B cell (primary cell): ENCODE measurements at regions not wholly inside any gene's neighbourhood (a gene's known extent, or its start where the extent isn't known, plus 50 kb on each side); places are given as distances from the start of the nearest gene placed in this dataset.

Experiments
- ATAC-seq: fragments of 200-7000 bp; cut with Tn5 transposase; one replicate; pipeline ENCODE4 v1.10.0; 2021; ENCODE audit warnings: low read depth, mild to moderate bottlenecking, moderate number of reproducible peaks, moderate library complexity
- CTCF ChIA-PET: fragments of 350-600 bp; sonication (Branson Sonifier 250); formaldehyde crosslinking; loops from one replicate; lab custom pipeline; 2021; ENCODE audit warnings: antibody characterized with exemption, inconsistent platforms; lab: Charles Lee
- POLR2A ChIA-PET: fragments of 350-600 bp; sonication (Branson Sonifier 250); formaldehyde crosslinking; loops from one replicate; lab custom pipeline; 2021; ENCODE audit warnings: antibody characterized with exemption; lab: Charles Lee
- DNase-seq: peaks from one replicate; pipeline ENCODE4 v3.0.0; 2013
- H2AFZ ChIP-seq: 2 replicates; pipeline ENCODE4 v1.6.1; 2012; ENCODE audit warnings: mild to moderate bottlenecking, low read depth, low read length; ENCODE audit not compliant: insufficient read depth, poor library complexity, severe bottlenecking
- H3K27ac ChIP-seq, 2 donors: 1 replicate in 1 of 2; 2 replicates in 1 of 2; pipeline ENCODE4 v1.5.1; 2012 to 2013; ENCODE audit warnings: low read length in 2 of 2, mild to moderate bottlenecking in 2 of 2, moderate library complexity in 1 of 2
- H3K27me3 ChIP-seq, 4 experiments: fragments of 200-600 bp in 1 of 4; sonication (generic) in 1 of 4; replicated peaks in 1 of 4; 1 replicate in 2 of 4; 2 replicates in 2 of 4; pipeline versions ENCODE4 v1.6.1 to v1.7.0; 2013 to 2016; ENCODE audit warnings: low read length in 3 of 4, mild to moderate bottlenecking in 2 of 4, mixed read lengths in 1 of 4, moderate library complexity in 1 of 4; ENCODE audit not compliant: insufficient read depth in 4 of 4, control insufficient read depth in 3 of 4; ENCODE audit errors: control extremely low read depth in 1 of 4
- H3K36me3 ChIP-seq, 2 experiments: replicated peaks in 1 of 2; 1 replicate in 1 of 2; 2 replicates in 1 of 2; pipeline versions ENCODE4 v1.6.1 to v1.7.1; 2013; ENCODE audit warnings: low read length in 1 of 2; ENCODE audit not compliant: insufficient read depth in 2 of 2, control insufficient read depth in 1 of 2; ENCODE audit errors: control extremely low read depth in 1 of 2, extremely low read depth in 1 of 2
- H3K4me1 ChIP-seq, 2 donors: fragments of 200-600 bp in 1 of 2; sonication (generic) in 1 of 2; 1 replicate in 1 of 2; 2 replicates in 1 of 2; pipeline versions ENCODE4 v1.5.1 to v1.6.1; 2013 to 2017; ENCODE audit warnings: low read length in 2 of 2; ENCODE audit not compliant: control insufficient read depth in 2 of 2, insufficient read depth in 2 of 2
- H3K4me2 ChIP-seq: replicated peaks from 2 replicates; pipeline ENCODE3; 2012; ENCODE audit warnings: mild to moderate bottlenecking, low read depth, low read length; ENCODE audit not compliant: poor library complexity, severe bottlenecking
- H3K4me3 ChIP-seq, 5 experiments: fragments of 200-600 bp in 1 of 5; sonication (generic) in 1 of 5; 1 replicate in 3 of 5; 2 replicates in 2 of 5; pipeline versions ENCODE4 v1.5.1 to v1.7.0; 2011 to 2016; ENCODE audit warnings: low read length in 4 of 5, mild to moderate bottlenecking in 4 of 5, low read depth in 2 of 5, control low read depth in 1 of 5, moderate library complexity in 1 of 5; ENCODE audit not compliant: insufficient read depth in 1 of 5; ENCODE audit errors: control extremely low read depth in 1 of 5, extremely low read depth in 1 of 5
- H3K79me2 ChIP-seq: fragments of 200-600 bp; sonication (generic); one replicate; pipeline ENCODE4 v1.6.0; 2016; ENCODE audit warnings: low read length; ENCODE audit not compliant: control insufficient read depth, insufficient read depth
- H3K9ac ChIP-seq: fragments of 200-600 bp; sonication (generic); 2 replicates; pipeline ENCODE4 v1.6.1; 2017; ENCODE audit warnings: mild to moderate bottlenecking, low read length, moderate library complexity
- H3K9me3 ChIP-seq, 3 donors: one replicate each; pipeline versions ENCODE4 v1.6.1 to v1.7.1; 2013; ENCODE audit warnings: low read length in 2 of 3; ENCODE audit not compliant: control insufficient read depth in 2 of 3, insufficient read depth in 1 of 3; ENCODE audit errors: control extremely low read depth in 1 of 3
- H4K20me1 ChIP-seq: 2 replicates; pipeline ENCODE4 v1.6.0; 2012; ENCODE audit warnings: mild to moderate bottlenecking, low read length; ENCODE audit not compliant: insufficient read depth, control insufficient read depth, poor library complexity, severe bottlenecking
- H3K27ac Mint-ChIP-seq: one replicate; pipeline ENCODE4 v1.8.0; 2021; ENCODE audit warnings: mixed read lengths
- H3K27me3 Mint-ChIP-seq: one replicate; pipeline ENCODE4 v1.8.0; 2021; ENCODE audit warnings: mixed read lengths
- H3K4me1 Mint-ChIP-seq: one replicate; pipeline ENCODE4 v1.8.0; 2021; ENCODE audit warnings: mixed read lengths
- H3K4me3 Mint-ChIP-seq: one replicate; pipeline ENCODE4 v1.8.0; 2021; ENCODE audit warnings: mixed read lengths
- H3K9me3 Mint-ChIP-seq: one replicate; pipeline ENCODE4 v1.8.0; 2022; ENCODE audit warnings: mixed read lengths; ENCODE audit not compliant: insufficient read depth
- CTCF ChIP-seq: fragments of 200-600 bp; IDR thresholded peaks from one replicate; pipeline ENCODE4 v1.8.0; 2022; ENCODE audit warnings: antibody characterized with exemption, mild to moderate bottlenecking
- EZH2 ChIP-seq: IDR thresholded peaks from 2 replicates; pipeline ENCODE4 v1.6.1; 2012; ENCODE audit warnings: borderline replicate concordance, low read depth, mild to moderate bottlenecking, moderate library complexity, low read length; ENCODE audit not compliant: insufficient read depth, poor library complexity, severe bottlenecking
- WGBS: methylation state at CpG from one replicate; pipeline ENCODE4 v1.1.5; 2013; ENCODE audit warnings: missing lambda C conversion rate; ENCODE audit not compliant: insufficient coverage; 5-methylcytosine and 5-hydroxymethylcytosine counted together
- intact Hi-C: fragments of 100-400 bp; cut with micrococcal nuclease; formaldehyde crosslinking; loops from one replicate; pipeline ENCODE4 v1.10.0; 2022

DNA sequence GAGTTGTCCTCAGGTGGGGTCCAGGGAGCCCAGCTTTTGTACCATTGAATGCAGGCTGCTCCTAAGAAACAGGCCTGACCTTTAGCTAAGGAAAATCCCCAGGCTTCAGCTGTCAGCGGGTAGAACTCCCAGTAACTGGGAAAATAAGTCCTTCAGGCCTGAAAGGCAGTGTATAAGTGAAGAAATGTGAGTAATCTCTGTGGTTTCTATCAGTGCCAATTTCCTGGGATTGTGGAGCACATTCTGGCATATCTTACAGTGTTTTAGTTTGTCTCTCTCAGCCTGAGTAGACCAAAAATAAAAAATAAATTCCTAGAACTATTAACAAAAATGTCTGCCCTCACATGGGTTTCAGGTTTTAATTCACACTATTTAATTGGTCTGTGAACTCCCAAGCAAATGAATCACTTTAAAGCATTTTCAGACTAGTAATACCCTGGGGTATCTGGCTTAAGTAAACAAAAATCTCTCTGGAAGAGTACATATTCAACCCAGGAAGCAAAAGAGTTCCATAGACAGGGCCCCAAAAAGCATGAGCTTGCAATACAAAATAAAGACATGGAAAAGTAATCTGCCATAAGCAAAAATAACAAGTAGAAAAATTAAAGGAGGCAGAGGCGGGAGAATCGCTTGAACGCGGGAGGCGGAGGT is 566.2 kb upstream of the NOX3 start:
- ATAC-seq = no peak
- intact Hi-C loops = no loop called here
- Histone ChIP-seq H3K4me3 (no peak overlapping the region), H2AFZ (no peak overlapping the region), H3K36me3 (no peaks in the 10 kb centered on the region), H3K27ac (no peak overlapping the region), H3K4me1 (peaks cover under 1 to 1% of the 10 kb centered on the region in 2 donors), H3K9ac (no peak overlapping the region), H3K4me2 (no peak overlapping the region), H3K27me3 (no peaks in the 10 kb centered on the region), H4K20me1 (no peaks in the 10 kb centered on the region), H3K79me2 (no peaks in the 10 kb centered on the region), H3K9me3 (peaks cover 2 to 8% (median 6%) of the 10 kb centered on the region in 3 donors)
- POLR2A ChIA-PET = no interaction called here
- WGBS = 75% methylated on average over 1 of the region's 6 CpGs
- Mint-ChIP-seq H3K27me3 (no peaks in the 10 kb centered on the region), H3K27ac (no peak overlapping the region), H3K4me1 (peaks cover 2% of the 10 kb centered on the region), H3K9me3 (peaks cover 14% of the 10 kb centered on the region), H3K4me3 (no peak overlapping the region)
- DNase-seq = no peak
- CTCF ChIA-PET = no interaction called here
- TF ChIP-seq CTCF (no peak), EZH2 (no peak)

DNA sequence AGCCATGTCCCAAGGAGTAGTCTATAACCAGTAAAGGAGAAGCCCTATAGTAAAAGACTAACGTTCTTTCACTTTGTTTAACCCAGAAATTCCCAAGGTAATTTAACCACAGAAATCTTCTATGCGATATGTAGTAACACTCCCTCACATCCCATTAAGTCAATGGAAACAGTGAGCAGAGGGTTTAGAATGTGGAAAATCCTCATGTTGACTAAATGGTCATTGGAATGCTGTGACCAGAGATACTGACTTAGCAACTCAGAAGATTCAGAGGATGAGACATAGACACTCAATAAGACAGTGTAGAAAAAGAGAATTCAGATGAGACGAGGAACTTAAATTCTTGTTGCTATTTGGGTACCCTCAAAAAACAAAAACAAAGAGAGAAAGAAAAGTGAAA is 562.2 kb upstream of the NOX3 start:
- Histone ChIP-seq H2AFZ (no peak overlapping the region), H3K27ac (no peak overlapping the region), H3K4me2 (no peak overlapping the region), H3K36me3 (no peaks in the 10 kb centered on the region), H3K9me3 (peaks cover 0 to 4% (median 0%) of the 10 kb centered on the region in 3 donors), H3K79me2 (no peaks in the 10 kb centered on the region), H4K20me1 (no peaks in the 10 kb centered on the region), H3K4me3 (no peak overlapping the region), H3K9ac (no peak overlapping the region), H3K27me3 (no peaks in the 10 kb centered on the region), H3K4me1 (peaks cover 10 to 19% of the 10 kb centered on the region in 2 donors)
- no peak overlapping the region for H3K27ac Mint-ChIP-seq
- no peak for DNase-seq
- CTCF ChIA-PET = no interaction called here
- POLR2A ChIA-PET = no interaction called here
- H3K4me1 Mint-ChIP-seq = peaks cover 24% of the 10 kb centered on the region
- ATAC-seq = no peak
- intact Hi-C loops = no loop called here
- TF ChIP-seq CTCF (no peak), EZH2 (no peak)
- no peak overlapping the region for H3K4me3 Mint-ChIP-seq
- H3K9me3 Mint-ChIP-seq = no peaks in the 10 kb centered on the region
- H3K27me3 Mint-ChIP-seq = peaks cover 5% of the 10 kb centered on the region
- no CpG with 5 or more reads among the region's 3 CpGs for whole genome bisulfite sequencing
